DND-41 (cell line): ENCODE measurements at regions not wholly inside any gene's neighbourhood (a gene's known extent, or its start where the extent isn't known, plus 50 kb on each side); places are given as distances from the start of the nearest gene placed in this dataset.

ENCODE experiments used
- CTCF ChIP-seq: IDR thresholded peaks from 2 replicates; pipeline ENCODE4 v1.5.1; 2012; ENCODE audit warnings: borderline replicate concordance, low read length, moderate library complexity, mild to moderate bottlenecking; ENCODE audit not compliant: poor library complexity, severe bottlenecking; ENCODE audit errors: extremely low read depth
- EZH2 ChIP-seq: IDR thresholded peaks from 3 replicates; pipeline ENCODE4 v1.6.1; 2012; ENCODE audit warnings: borderline replicate concordance, low read depth, mild to moderate bottlenecking, moderate library complexity, low read length, inconsistent platforms; ENCODE audit not compliant: severe bottlenecking

GRCh38 chr4:14920759-14921320 is 81.4 kb upstream of the CPEB2 start:
- TF ChIP-seq EZH2 (no peak), CTCF (no peak)
